ENCODE measurements at regions not wholly inside any gene's neighbourhood (a gene's known extent, or its start where the extent isn't known, plus 50 kb on each side); places are given as distances from the start of the nearest gene placed in this dataset.

DNA sequence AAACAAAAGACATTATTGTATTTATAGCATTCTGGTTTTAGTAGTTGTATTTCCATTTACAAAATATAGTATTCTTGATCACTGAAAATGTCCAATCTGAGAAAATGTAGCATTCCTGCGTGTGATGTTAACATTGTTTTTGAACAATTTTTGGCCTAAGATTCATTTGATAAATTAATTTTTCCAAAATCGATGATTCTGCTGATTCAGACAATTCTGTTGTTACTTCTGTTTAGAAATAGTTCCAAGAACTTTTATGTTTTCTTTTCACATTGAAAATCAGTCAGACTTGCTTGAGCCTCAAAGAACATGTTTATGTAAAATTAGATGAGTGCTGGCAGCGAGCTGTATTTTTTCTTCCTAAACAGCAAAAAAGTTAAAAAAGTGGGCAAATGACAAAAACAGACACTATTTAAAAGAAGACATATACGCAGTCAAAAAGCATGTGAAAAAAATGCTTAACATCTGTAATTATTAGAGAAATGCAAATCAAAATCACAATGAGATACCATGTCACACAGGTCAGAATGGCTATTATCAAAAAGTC, 804.5 kb upstream of the MIR17HG start:
- TF ChIP-seq, protein P1, sequence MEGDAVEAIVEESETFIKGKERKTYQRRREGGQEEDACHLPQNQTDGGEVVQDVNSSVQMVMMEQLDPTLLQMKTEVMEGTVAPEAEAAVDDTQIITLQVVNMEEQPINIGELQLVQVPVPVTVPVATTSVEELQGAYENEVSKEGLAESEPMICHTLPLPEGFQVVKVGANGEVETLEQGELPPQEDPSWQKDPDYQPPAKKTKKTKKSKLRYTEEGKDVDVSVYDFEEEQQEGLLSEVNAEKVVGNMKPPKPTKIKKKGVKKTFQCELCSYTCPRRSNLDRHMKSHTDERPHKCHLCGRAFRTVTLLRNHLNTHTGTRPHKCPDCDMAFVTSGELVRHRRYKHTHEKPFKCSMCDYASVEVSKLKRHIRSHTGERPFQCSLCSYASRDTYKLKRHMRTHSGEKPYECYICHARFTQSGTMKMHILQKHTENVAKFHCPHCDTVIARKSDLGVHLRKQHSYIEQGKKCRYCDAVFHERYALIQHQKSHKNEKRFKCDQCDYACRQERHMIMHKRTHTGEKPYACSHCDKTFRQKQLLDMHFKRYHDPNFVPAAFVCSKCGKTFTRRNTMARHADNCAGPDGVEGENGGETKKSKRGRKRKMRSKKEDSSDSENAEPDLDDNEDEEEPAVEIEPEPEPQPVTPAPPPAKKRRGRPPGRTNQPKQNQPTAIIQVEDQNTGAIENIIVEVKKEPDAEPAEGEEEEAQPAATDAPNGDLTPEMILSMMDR (conservative IDR thresholded peaks at IDR 0.05): no peak
- no peak for TF ChIP-seq EZH2 (IDR thresholded peaks at IDR 0.05; ENCODE audit: low read depth)
